SK-MEL-5 (cell line): ENCODE measurements at regions not wholly inside any gene's neighbourhood (a gene's known extent, or its start where the extent isn't known, plus 50 kb on each side); places are given as distances from the start of the nearest gene placed in this dataset.
A peak's percentile ranks its signal among the peaks of the same experiment; 100 is the strongest.
"Not testable (repeated sequence)": the region's sequence is repeated elsewhere in the genome, so short reads cannot be mapped to it uniquely, and the experiment has no call there.

Experiments used
- DNase-seq: peaks from one replicate; pipeline ENCODE4 v3.0.0-alpha.2; 2016; ENCODE audit warnings: low read depth, low spot score
- in situ Hi-C: cut with HindIII; loops from 2 replicates; pipeline ENCODE4 v1.10.0; 2016; ENCODE audit warnings: low sequenced_read_pairs, high pct_unique_total_duplicates, low pct_unique_long_range_greater_than_20kb

GRCh38 chr1:199832451-199832850, 195.1 kb upstream of the NR5A2 start:
- DNase-seq = no peak

GRCh38 chr1:199834711-199835110, 192.8 kb upstream of the NR5A2 start:
- DNase-seq = no peak
- in situ Hi-C loops = no loop called here

More at GRCh38 chr1:199832451-199832850, 195.1 kb upstream of the NR5A2 start:
- in situ Hi-C loops = no loop called here

GRCh38 chr1:199836430-199836829, 191.1 kb upstream of the NR5A2 start:
- in situ Hi-C loops = no loop called here

GRCh38 chr1:199837321-199837720, 190.2 kb upstream of the NR5A2 start:
- no peak for DNase-seq
- in situ Hi-C loops = no loop called here

More at GRCh38 chr1:199836430-199836829, 191.1 kb upstream of the NR5A2 start:
- no peak for DNase-seq

GRCh38 chr1:199839608-199840007, 187.9 kb upstream of the NR5A2 start:
- DNase-seq, in situ Hi-C loops: not testable (repeated sequence)

GRCh38 chr1:199843096-199843495, 184.4 kb upstream of the NR5A2 start:
- DNase-seq, in situ Hi-C loops: not testable (repeated sequence)

- DNase-seq = no peak
These were observed 183.6 kb upstream of the NR5A2 start for GRCh38 chr1:199843861-199844260.

GRCh38 chr1:199847021-199847420, 180.5 kb upstream of the NR5A2 start:
- in situ Hi-C loops = no loop called here
- DNase-seq = no peak

More at GRCh38 chr1:199843861-199844260, 183.6 kb upstream of the NR5A2 start:
- in situ Hi-C loops = no loop called here

GRCh38 chr1:199851439-199852140, 175.9 kb upstream of the NR5A2 start:
- no peak for DNase-seq
- in situ Hi-C loops = no loop called here

GRCh38 chr1:199854686-199855321, 172.7 kb upstream of the NR5A2 start:
- in situ Hi-C loops = no loop called here
- no peak for DNase-seq

- in situ Hi-C loops = no loop called here
- peak; percentile 67 for DNase-seq
These were observed 171.9 kb upstream of the NR5A2 start for GRCh38 chr1:199855580-199855979.

- no peak for DNase-seq
- in situ Hi-C loops = no loop called here
These were observed 171.2 kb upstream of the NR5A2 start for GRCh38 chr1:199856216-199856780.

- DNase-seq = peak; percentile 45
- in situ Hi-C loops = no loop called here
These were observed 170.4 kb upstream of the NR5A2 start for GRCh38 chr1:199857108-199857507.

GRCh38 chr1:199857516-199857915, 170.0 kb upstream of the NR5A2 start:
- in situ Hi-C loops = no loop called here
- no peak for DNase-seq

- in situ Hi-C loops = no loop called here
- no peak for DNase-seq
These were observed 169.3 kb upstream of the NR5A2 start for GRCh38 chr1:199858171-199858570.

- no peak for DNase-seq
- in situ Hi-C loops = no loop called here
These were observed 168.7 kb upstream of the NR5A2 start for GRCh38 chr1:199858856-199859255.

GRCh38 chr1:199859491-199859933, 168.0 kb upstream of the NR5A2 start:
- in situ Hi-C loops = no loop called here
- no peak for DNase-seq

GRCh38 chr1:199861020-199861795, 166.3 kb upstream of the NR5A2 start:
- no peak for DNase-seq
- in situ Hi-C loops = no loop called here
